ENCODE measurements at regions not wholly inside any gene's neighbourhood (a gene's known extent, or its start where the extent isn't known, plus 50 kb on each side); places are given as distances from the start of the nearest gene placed in this dataset.
"Not testable (repeated sequence)": the region's sequence is repeated elsewhere in the genome, so short reads cannot be mapped to it uniquely, and the experiment has no call there.

DNA sequence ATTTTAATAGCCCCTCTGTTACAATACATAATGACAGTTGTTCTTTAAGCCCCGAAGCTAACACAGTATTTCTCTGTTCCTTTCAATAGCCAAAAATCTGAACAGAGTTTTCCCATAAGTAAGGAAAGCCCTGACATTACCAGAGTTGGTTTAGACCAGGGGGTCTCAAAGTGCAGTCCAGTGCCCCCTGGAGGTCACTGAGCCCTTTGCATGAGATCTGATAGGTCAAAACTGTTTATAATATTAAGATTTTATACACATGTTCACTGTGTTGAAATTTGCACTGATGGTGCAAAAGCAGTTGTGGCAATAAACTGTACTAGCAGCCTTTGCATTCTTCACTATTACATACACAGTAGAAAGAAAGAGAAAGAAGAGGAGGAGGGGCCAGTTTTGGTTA, 177.1 kb downstream of the SPANXN3 start:
- Histone ChIP-seq H2AK5ac (ENCODE audit: low read length, severe bottlenecking) (no peak overlapping the region), H2BK5ac (ENCODE audit: low read depth, low read length, poor library complexity, severe bottlenecking) (no peak overlapping the region), H2BK120ac (ENCODE audit: low read depth, low read length) (no peak overlapping the region), H3K18ac (ENCODE audit: low read depth in 1 of 2, low read length in 2 of 2) (no peak overlapping the region), H3K4ac (ENCODE audit: low read depth in 1 of 2, low read length in 2 of 2) (no peak overlapping the region), H3K27ac (ENCODE audit: low read length, poor library complexity, severe bottlenecking) (no peak overlapping the region), H3K9me3 (ENCODE audit: control insufficient read depth, low read length) (no peaks in the 10 kb centered on the region), H3K14ac (ENCODE audit: low read length in 2 of 2) (no peak overlapping the region), H2AFZ (ENCODE audit: low read depth, low read length) (no peak overlapping the region), H3K79me1 (replicated peaks; ENCODE audit: low read length, poor library complexity, severe bottlenecking) (no peaks in the 10 kb centered on the region), H3K9ac (ENCODE audit: low read length) (no peak overlapping the region), H2BK15ac (ENCODE audit: low read depth, poor library complexity, severe bottlenecking) (no peak overlapping the region), H2BK12ac (ENCODE audit: low read length in 2 of 2) (no peak overlapping the region), H4K91ac (ENCODE audit: low read length) (no peak overlapping the region), H3K4me1 (ENCODE audit: control insufficient read depth, insufficient read depth, low read depth, low read length) (no peaks in the 10 kb centered on the region), H3K36me3 (ENCODE audit: control insufficient read depth in 1 of 2, insufficient read depth in 2 of 2, low read depth in 1 of 2, low read length in 2 of 2) (no peaks in the 10 kb centered on the region), H3K4me3 (ENCODE audit: insufficient read depth in 1 of 2, low read depth in 1 of 2, low read length in 2 of 2) (no peak overlapping the region), H3K23ac (ENCODE audit: low read length in 2 of 2) (no peak overlapping the region), H3K27me3 (ENCODE audit: control insufficient read depth in 1 of 2, insufficient read depth in 1 of 2, low read length in 2 of 2) (no peaks in the 10 kb centered on the region), H3K4me2 (ENCODE audit: low read length, poor library complexity, severe bottlenecking) (no peak overlapping the region), H4K8ac (ENCODE audit: low read length) (no peak overlapping the region)
- no peak for DNase-seq
- WGBS = 88% methylated on average over 1 of the region's 1 CpG

DNA sequence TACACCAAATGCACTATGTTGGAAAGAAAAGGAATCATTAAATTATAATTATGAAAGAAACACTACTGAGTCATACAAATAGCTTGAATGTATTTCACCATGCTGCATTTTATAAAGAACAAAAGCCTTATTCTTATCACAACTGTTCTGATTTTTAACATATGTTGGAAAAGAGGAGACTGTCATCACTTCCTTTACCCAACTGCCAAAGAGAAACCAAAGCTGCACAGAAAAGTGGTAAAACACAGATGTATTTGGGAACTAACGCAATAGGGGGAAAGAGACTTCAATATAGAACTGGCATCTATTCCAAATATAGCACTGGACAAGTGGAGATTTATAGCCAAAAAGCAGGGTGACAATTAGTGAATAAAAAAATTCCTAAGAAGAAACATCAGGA, 181.0 kb downstream of the SPANXN3 start:
- Histone ChIP-seq H2BK12ac (ENCODE audit: low read length in 2 of 2) (no peak overlapping the region), H2BK5ac (ENCODE audit: low read depth, low read length, poor library complexity, severe bottlenecking) (no peak overlapping the region), H3K4me2 (ENCODE audit: low read length, poor library complexity, severe bottlenecking) (no peak overlapping the region), H2AK5ac (ENCODE audit: low read length, severe bottlenecking) (no peak overlapping the region), H4K91ac (ENCODE audit: low read length) (no peak overlapping the region), H3K18ac (ENCODE audit: low read depth in 1 of 2, low read length in 2 of 2) (no peak overlapping the region), H2BK15ac (ENCODE audit: low read depth, poor library complexity, severe bottlenecking) (no peak overlapping the region), H4K8ac (ENCODE audit: low read length) (no peak overlapping the region), H3K9ac (ENCODE audit: low read length) (no peak overlapping the region), H3K14ac (ENCODE audit: low read length in 2 of 2) (no peak overlapping the region), H2BK120ac (ENCODE audit: low read depth, low read length) (no peak overlapping the region), H3K36me3 (ENCODE audit: control insufficient read depth in 1 of 2, insufficient read depth in 2 of 2, low read depth in 1 of 2, low read length in 2 of 2) (no peaks in the 10 kb centered on the region), H3K23ac (ENCODE audit: low read length in 2 of 2) (no peak overlapping the region), H3K27ac (ENCODE audit: low read length, poor library complexity, severe bottlenecking) (no peak overlapping the region), H3K79me1 (replicated peaks; ENCODE audit: low read length, poor library complexity, severe bottlenecking) (no peaks in the 10 kb centered on the region), H3K4me3 (ENCODE audit: insufficient read depth in 1 of 2, low read depth in 1 of 2, low read length in 2 of 2) (no peak overlapping the region), H3K4ac (ENCODE audit: low read depth in 1 of 2, low read length in 2 of 2) (no peak overlapping the region), H3K9me3 (ENCODE audit: control insufficient read depth, low read length) (no peaks in the 10 kb centered on the region), H3K4me1 (ENCODE audit: control insufficient read depth, insufficient read depth, low read depth, low read length) (no peaks in the 10 kb centered on the region), H3K27me3 (ENCODE audit: control insufficient read depth in 1 of 2, insufficient read depth in 1 of 2, low read length in 2 of 2) (no peaks in the 10 kb centered on the region), H2AFZ (ENCODE audit: low read depth, low read length) (no peak overlapping the region)
- no CpG with 5 or more reads among the region's 1 CpG for WGBS
- DNase-seq = no peak

DNA sequence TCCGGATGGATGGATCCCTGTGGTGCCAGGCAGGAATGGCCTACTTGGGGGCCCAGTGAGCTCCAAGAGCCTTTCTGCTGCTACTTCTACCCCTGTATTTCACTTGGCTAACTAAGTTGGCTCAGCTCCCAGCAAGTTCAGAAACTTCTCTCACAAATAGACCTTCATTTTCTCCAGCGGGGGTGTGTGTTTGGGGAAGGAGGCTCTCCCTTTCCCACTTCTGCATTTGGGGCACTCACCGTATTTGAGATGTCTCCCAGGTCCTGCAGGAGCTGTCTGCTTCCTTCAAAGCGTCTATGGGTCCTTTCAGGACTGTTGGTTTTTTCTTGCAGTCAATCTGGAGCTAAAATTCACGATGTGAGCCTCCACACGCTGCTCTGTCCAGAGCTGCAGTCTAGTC, 197.7 kb downstream of the SPANXN3 start:
- no peak overlapping the region for H3K9ac ChIP-seq (ENCODE audit: low read length)
- H4K91ac ChIP-seq (ENCODE audit: low read length) = no peak overlapping the region
- H2BK5ac ChIP-seq (ENCODE audit: low read depth, low read length, poor library complexity, severe bottlenecking) = no peak overlapping the region
- no peaks in the 10 kb centered on the region for H3K27me3 ChIP-seq (ENCODE audit: control insufficient read depth in 1 of 2, insufficient read depth in 1 of 2, low read length in 2 of 2)
- no peak overlapping the region for H3K4me3 ChIP-seq (ENCODE audit: insufficient read depth in 1 of 2, low read depth in 1 of 2, low read length in 2 of 2)
- no peak overlapping the region for H3K14ac ChIP-seq (ENCODE audit: low read length in 2 of 2)
- H3K4me1 ChIP-seq (ENCODE audit: control insufficient read depth, insufficient read depth, low read depth, low read length) = no peaks in the 10 kb centered on the region
- H3K9me3 ChIP-seq (ENCODE audit: control insufficient read depth, low read length) = peaks cover 7% of the 10 kb centered on the region
- WGBS = 68% methylated on average over 5 of the region's 6 CpGs
- H3K36me3 ChIP-seq (ENCODE audit: control insufficient read depth in 1 of 2, insufficient read depth in 2 of 2, low read depth in 1 of 2, low read length in 2 of 2) = no peaks in the 10 kb centered on the region
- no peak overlapping the region for H3K18ac ChIP-seq (ENCODE audit: low read depth in 1 of 2, low read length in 2 of 2)
- no peaks in the 10 kb centered on the region for H3K79me1 ChIP-seq (replicated peaks; ENCODE audit: low read length, poor library complexity, severe bottlenecking)
- no peak overlapping the region for H2AK5ac ChIP-seq (ENCODE audit: low read length, severe bottlenecking)
- no peak overlapping the region for H3K27ac ChIP-seq (ENCODE audit: low read length, poor library complexity, severe bottlenecking)
- no peak overlapping the region for H2BK12ac ChIP-seq (ENCODE audit: low read length in 2 of 2)
- no peak overlapping the region for H3K4me2 ChIP-seq (ENCODE audit: low read length, poor library complexity, severe bottlenecking)
- no peak overlapping the region for H2AFZ ChIP-seq (ENCODE audit: low read depth, low read length)
- H4K8ac ChIP-seq (ENCODE audit: low read length) = no peak overlapping the region
- DNase-seq = no peak
- H2BK120ac ChIP-seq (ENCODE audit: low read depth, low read length) = no peak overlapping the region
- no peak overlapping the region for H2BK15ac ChIP-seq (ENCODE audit: low read depth, poor library complexity, severe bottlenecking)
- no peak overlapping the region for H3K23ac ChIP-seq (ENCODE audit: low read length in 2 of 2)
- H3K4ac ChIP-seq (ENCODE audit: low read depth in 1 of 2, low read length in 2 of 2) = no peak overlapping the region

DNA sequence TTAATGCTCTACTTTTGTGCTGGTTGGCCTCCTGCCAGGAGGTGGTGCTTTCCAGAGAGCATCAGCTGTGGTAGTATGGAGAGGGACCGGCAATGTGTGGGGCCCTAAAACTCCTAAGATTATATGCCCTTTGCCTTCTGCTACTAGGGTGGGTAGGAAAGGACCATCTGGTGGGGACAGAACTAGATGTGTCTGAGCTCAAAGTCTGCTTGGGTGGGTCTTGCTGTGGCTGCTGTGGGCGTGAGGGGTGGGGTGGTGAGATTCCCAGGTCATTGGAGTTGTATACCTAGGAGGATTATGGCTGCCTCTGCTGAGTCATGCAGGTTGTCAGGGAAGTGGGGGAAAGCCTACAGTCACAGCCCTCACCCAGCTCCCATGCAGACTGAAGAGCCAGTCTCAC, 198.4 kb downstream of the SPANXN3 start:
- H4K8ac ChIP-seq (ENCODE audit: low read length); H3K14ac ChIP-seq (ENCODE audit: low read length in 2 of 2); H3K36me3 ChIP-seq (ENCODE audit: control insufficient read depth in 1 of 2, insufficient read depth in 2 of 2, low read depth in 1 of 2, low read length in 2 of 2); H4K91ac ChIP-seq (ENCODE audit: low read length); H3K27ac ChIP-seq (ENCODE audit: low read length, poor library complexity, severe bottlenecking); H3K4me3 ChIP-seq (ENCODE audit: insufficient read depth in 1 of 2, low read depth in 1 of 2, low read length in 2 of 2); H3K79me1 ChIP-seq (replicated peaks; ENCODE audit: low read length, poor library complexity, severe bottlenecking); H3K4me2 ChIP-seq (ENCODE audit: low read length, poor library complexity, severe bottlenecking); DNase-seq; H2AFZ ChIP-seq (ENCODE audit: low read depth, low read length); H2AK5ac ChIP-seq (ENCODE audit: low read length, severe bottlenecking); H2BK15ac ChIP-seq (ENCODE audit: low read depth, poor library complexity, severe bottlenecking); H3K23ac ChIP-seq (ENCODE audit: low read length in 2 of 2); H3K18ac ChIP-seq (ENCODE audit: low read depth in 1 of 2, low read length in 2 of 2); H2BK5ac ChIP-seq (ENCODE audit: low read depth, low read length, poor library complexity, severe bottlenecking); H3K4me1 ChIP-seq (ENCODE audit: control insufficient read depth, insufficient read depth, low read depth, low read length); H3K9ac ChIP-seq (ENCODE audit: low read length); H2BK120ac ChIP-seq (ENCODE audit: low read depth, low read length); H3K4ac ChIP-seq (ENCODE audit: low read depth in 1 of 2, low read length in 2 of 2); H2BK12ac ChIP-seq (ENCODE audit: low read length in 2 of 2); H3K9me3 ChIP-seq (ENCODE audit: control insufficient read depth, low read length); H3K27me3 ChIP-seq (ENCODE audit: control insufficient read depth in 1 of 2, insufficient read depth in 1 of 2, low read length in 2 of 2): not testable (repeated sequence)
- 60% methylated on average over 2 of the region's 2 CpGs for WGBS
